ENCODE measurements at regions not wholly inside any gene's neighbourhood (a gene's known extent, or its start where the extent isn't known, plus 50 kb on each side); places are given as distances from the start of the nearest gene placed in this dataset.

DNA sequence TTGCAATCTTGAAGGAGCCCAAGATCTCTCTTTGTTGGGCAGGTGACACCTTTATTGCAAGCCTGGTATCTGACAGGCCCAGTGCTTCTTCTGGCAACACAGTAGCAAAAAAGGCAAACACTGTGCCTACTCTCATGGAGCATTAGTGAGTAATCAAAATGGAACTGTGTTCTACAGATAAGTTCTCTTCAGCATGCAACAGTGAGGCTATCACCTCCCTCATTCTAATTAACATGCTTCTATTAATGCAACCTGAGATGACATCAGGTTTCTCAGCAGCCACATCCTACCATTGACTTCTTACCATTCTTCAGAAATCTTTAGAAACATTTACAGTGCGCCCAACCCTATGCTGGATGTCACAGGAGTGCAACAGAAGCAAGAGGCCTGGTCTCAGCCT is 77.9 kb upstream of the KCNMA1 start:
- no peak for DNase-seq
- H3K36me3 Mint-ChIP-seq = no peaks in the 10 kb centered on the region
- no peaks in the 10 kb centered on the region for H3K4me1 ChIP-seq (ENCODE audit: control insufficient read depth, insufficient read depth, low read length, poor library complexity, severe bottlenecking)

DNA sequence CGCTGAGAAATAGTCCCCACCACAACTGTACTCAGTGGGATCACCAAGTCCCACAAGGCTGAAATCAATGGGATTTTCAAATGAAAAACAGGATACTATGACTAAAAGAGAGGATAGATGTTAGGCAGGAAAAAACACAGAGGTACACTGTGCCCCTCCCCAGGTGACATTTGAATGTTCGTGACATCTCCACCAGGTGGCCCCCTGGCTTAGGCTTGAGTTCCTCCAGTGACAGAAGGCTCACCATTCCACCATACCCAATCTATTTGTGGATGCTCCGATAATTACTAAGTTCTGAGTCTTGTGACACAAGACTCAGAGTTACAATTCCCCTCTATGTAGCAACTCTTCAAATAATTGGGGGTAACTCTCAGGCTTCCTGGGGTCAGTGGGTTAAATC is 77.5 kb upstream of the KCNMA1 start:
- no peaks in the 10 kb centered on the region for H3K9me3 Mint-ChIP-seq
- H3K27ac ChIP-seq (ENCODE audit: insufficient read depth, low read length, poor library complexity, severe bottlenecking) = no peak overlapping the region
- no peaks in the 10 kb centered on the region for H3K36me3 Mint-ChIP-seq
- H3K4me3 ChIP-seq (ENCODE audit: low read depth, low read length) = no peak overlapping the region
- H3K4me3 Mint-ChIP-seq = no peak overlapping the region
- ATAC-seq (ENCODE audit: low read depth in 2 of 2) (no peak), DNase-seq (peak in 1 of 3 donors; percentile 27)
- H3K27ac Mint-ChIP-seq = peak overlapping the region in 1 of 3 donors; percentile 90
- no peaks in the 10 kb centered on the region for H3K4me1 ChIP-seq (ENCODE audit: control insufficient read depth, insufficient read depth, low read length, poor library complexity, severe bottlenecking)
- no peaks in the 10 kb centered on the region for H3K36me3 ChIP-seq (ENCODE audit: control insufficient read depth, insufficient read depth, low read length)
- H3K4me1 Mint-ChIP-seq = peaks cover 0 to 13% (median 1%) of the 10 kb centered on the region in 4 donors
- H3K9me3 ChIP-seq (ENCODE audit: control insufficient read depth in 2 of 2, low read length in 2 of 2) = no peaks in the 10 kb centered on the region
- H3K27me3 Mint-ChIP-seq = peaks cover 10% of the 10 kb centered on the region
- H3K27me3 ChIP-seq (ENCODE audit: control insufficient read depth, insufficient read depth, low read length) = no peaks in the 10 kb centered on the region

More for the DNA sequence above, 77.9 kb upstream of the KCNMA1 start:
- Histone ChIP-seq H3K27me3 (ENCODE audit: control insufficient read depth, insufficient read depth, low read length) (no peaks in the 10 kb centered on the region), H3K36me3 (ENCODE audit: control insufficient read depth, insufficient read depth, low read length) (no peaks in the 10 kb centered on the region), H3K9me3 (ENCODE audit: control insufficient read depth in 2 of 2, low read length in 2 of 2) (no peaks in the 10 kb centered on the region), H3K4me3 (ENCODE audit: low read depth, low read length) (no peak overlapping the region), H3K27ac (ENCODE audit: insufficient read depth, low read length, poor library complexity, severe bottlenecking) (no peak overlapping the region)
- ATAC-seq (ENCODE audit: low read depth in 2 of 2) = no peak
- no peaks in the 10 kb centered on the region for H3K9me3 Mint-ChIP-seq
- H3K27ac Mint-ChIP-seq = no peak overlapping the region
- peaks cover 10% of the 10 kb centered on the region for H3K27me3 Mint-ChIP-seq
- peaks cover 0 to 9% (median 1%) of the 10 kb centered on the region in 4 donors for H3K4me1 Mint-ChIP-seq
- H3K4me3 Mint-ChIP-seq = no peak overlapping the region

DNA sequence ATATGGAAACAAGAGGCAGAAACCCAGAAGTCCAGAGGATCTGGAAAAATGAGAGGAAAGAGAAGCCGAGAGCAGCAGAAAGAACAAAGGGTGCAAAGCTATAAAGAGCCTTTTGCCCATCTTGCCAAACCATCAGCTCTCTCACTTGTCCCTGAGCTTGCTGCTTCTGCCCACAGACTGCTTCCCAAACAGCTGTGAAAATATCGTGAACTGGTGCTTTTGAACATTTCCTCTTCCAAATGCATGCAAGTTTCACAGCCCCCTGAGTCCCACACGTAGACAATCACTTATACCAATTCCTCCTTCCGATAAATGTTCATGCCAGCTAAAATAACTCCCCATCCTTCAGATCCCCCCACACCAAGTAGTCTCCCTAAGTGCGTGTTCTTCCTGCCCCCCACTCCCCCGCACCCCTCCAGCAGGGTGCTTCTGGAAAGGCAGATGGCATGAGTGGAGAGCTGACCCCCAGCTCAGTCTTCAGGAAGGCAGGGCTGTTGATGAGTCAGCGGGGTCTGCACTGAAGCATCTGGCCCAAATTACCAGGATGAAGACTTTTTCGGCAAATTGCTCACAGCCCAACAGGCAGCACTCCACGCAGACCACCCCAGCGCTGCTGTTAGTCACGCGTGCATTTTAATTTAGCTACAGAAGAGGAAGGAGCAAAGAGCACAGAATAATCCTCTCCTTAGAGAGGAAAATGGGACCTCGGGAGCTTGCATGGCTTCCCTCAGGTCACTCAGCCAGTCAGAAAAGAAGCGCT is 76.1 kb upstream of the KCNMA1 start:
- ATAC-seq (ENCODE audit: low read depth in 2 of 2) (no peak), DNase-seq (no peak)
- Mint-ChIP-seq H3K27me3 (peaks cover 12% of the 10 kb centered on the region), H3K4me1 (peaks cover 0 to 13% (median 1%) of the 10 kb centered on the region in 4 donors), H3K27ac (no peak overlapping the region), H3K9me3 (no peaks in the 10 kb centered on the region), H3K36me3 (no peaks in the 10 kb centered on the region), H3K4me3 (no peak overlapping the region)
- Histone ChIP-seq H3K27me3 (ENCODE audit: control insufficient read depth, insufficient read depth, low read length) (no peaks in the 10 kb centered on the region), H3K36me3 (ENCODE audit: control insufficient read depth, insufficient read depth, low read length) (no peaks in the 10 kb centered on the region), H3K4me3 (ENCODE audit: low read depth, low read length) (no peak overlapping the region), H3K9me3 (ENCODE audit: control insufficient read depth in 2 of 2, low read length in 2 of 2) (no peaks in the 10 kb centered on the region), H3K4me1 (ENCODE audit: control insufficient read depth, insufficient read depth, low read length, poor library complexity, severe bottlenecking) (no peaks in the 10 kb centered on the region), H3K27ac (ENCODE audit: insufficient read depth, low read length, poor library complexity, severe bottlenecking) (no peak overlapping the region)

DNA sequence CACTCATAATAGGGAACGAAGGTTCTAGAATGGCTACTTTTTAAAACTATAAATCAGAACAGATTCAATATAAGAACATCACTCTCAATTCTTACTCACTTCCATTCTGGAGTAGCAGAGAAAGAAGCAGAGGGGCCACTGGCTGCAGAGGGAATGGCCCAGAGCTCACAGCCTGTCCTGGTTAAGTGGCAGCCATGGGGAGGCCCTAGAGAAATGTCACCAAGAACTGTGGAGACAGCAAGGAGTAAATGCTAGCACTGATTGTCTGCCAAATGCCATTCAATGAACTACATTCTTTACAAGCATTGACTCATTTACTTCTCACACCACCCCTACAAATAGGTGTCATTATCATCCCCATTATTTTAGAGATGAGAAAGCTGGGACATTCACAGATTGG is 74.6 kb upstream of the KCNMA1 start:
- Mint-ChIP-seq H3K9me3 (no peaks in the 10 kb centered on the region), H3K36me3 (no peaks in the 10 kb centered on the region), H3K4me3 (no peak overlapping the region), H3K27ac (no peak overlapping the region), H3K27me3 (peaks cover 22% of the 10 kb centered on the region), H3K4me1 (peaks cover 0 to 13% (median 1%) of the 10 kb centered on the region in 4 donors)
- DNase-seq (no peak), ATAC-seq (ENCODE audit: low read depth in 2 of 2) (no peak)
- Histone ChIP-seq H3K27ac (ENCODE audit: insufficient read depth, low read length, poor library complexity, severe bottlenecking) (no peak overlapping the region), H3K27me3 (ENCODE audit: control insufficient read depth, insufficient read depth, low read length) (no peaks in the 10 kb centered on the region), H3K4me3 (ENCODE audit: low read depth, low read length) (no peak overlapping the region), H3K36me3 (ENCODE audit: control insufficient read depth, insufficient read depth, low read length) (no peaks in the 10 kb centered on the region), H3K4me1 (ENCODE audit: control insufficient read depth, insufficient read depth, low read length, poor library complexity, severe bottlenecking) (no peaks in the 10 kb centered on the region), H3K9me3 (ENCODE audit: control insufficient read depth in 2 of 2, low read length in 2 of 2) (no peaks in the 10 kb centered on the region)

DNA sequence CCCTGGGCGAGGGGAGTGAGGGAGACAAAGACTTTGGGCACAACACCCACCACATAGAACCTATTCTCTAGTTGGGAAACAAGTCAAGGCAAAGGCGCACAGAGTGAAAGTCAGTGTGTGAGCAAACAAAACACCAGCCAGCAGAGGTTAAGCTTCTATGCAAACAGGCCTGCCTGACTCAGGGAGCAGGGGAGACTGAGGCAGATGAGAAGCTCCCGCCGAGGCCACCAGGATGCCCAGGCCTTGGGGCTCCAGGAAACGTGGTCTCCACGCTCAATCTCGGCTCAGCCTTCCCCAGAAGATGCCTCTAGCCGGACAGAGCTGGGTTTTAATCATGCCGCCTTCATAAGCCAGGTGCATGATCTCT is 74.1 kb upstream of the KCNMA1 start:
- Histone ChIP-seq H3K27me3 (ENCODE audit: control insufficient read depth, insufficient read depth, low read length) (no peaks in the 10 kb centered on the region), H3K36me3 (ENCODE audit: control insufficient read depth, insufficient read depth, low read length) (no peaks in the 10 kb centered on the region), H3K4me3 (ENCODE audit: low read depth, low read length) (no peak overlapping the region), H3K9me3 (ENCODE audit: control insufficient read depth in 2 of 2, low read length in 2 of 2) (no peaks in the 10 kb centered on the region), H3K4me1 (ENCODE audit: control insufficient read depth, insufficient read depth, low read length, poor library complexity, severe bottlenecking) (no peaks in the 10 kb centered on the region), H3K27ac (ENCODE audit: insufficient read depth, low read length, poor library complexity, severe bottlenecking) (no peak overlapping the region)
- Mint-ChIP-seq H3K27me3 (peaks cover 23% of the 10 kb centered on the region), H3K4me3 (no peak overlapping the region), H3K27ac (no peak overlapping the region), H3K36me3 (no peaks in the 10 kb centered on the region), H3K9me3 (no peaks in the 10 kb centered on the region), H3K4me1 (peaks cover 0 to 13% (median 1%) of the 10 kb centered on the region in 4 donors)
- DNase-seq (no peak), ATAC-seq (ENCODE audit: low read depth in 2 of 2) (no peak)

DNA sequence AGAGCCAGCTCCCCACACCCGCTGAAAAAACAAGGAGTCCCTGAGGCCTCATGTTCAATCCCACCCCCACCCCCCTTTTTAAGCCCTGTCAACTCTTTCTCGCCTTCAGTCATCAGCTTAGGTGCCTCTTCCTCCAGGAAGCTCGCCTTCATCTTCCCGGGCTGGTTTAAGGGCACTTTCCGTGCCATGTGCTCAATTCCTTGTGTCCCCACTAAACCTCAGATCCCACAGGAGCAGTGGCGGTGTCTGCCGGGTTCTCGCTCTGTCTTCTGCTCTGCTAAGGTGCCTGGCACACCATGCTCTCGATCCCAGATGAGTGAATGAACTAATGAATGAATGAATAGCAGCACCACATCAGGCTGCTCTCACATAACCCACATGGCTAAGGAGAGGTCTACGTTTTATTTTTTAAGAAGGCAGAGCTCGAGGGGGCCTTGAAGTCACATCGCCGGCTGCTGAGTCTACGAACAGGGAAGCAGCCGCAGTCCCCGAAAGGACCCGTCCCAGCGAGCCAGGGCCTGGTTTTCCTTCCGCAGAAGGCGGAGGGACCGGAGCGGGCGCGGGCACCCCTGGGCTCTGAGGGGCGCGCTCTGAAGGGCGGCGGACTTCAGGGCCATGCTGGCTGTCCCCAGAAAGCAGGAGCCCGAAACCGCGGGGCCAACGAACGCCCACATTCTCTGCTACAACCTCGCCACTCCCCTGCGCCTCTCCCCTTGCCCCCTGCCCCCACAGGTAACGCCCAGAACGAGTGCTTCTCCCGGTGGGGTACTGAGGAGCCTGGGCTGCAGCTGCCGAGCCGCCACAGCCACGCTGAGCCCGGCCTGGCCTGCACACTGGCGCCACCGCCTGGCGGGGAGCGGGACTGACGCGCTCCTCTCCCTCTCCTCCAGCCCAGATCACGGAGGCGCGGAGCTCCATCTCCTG is 73.4 kb upstream of the KCNMA1 start:
- Histone ChIP-seq H3K4me1 (ENCODE audit: control insufficient read depth, insufficient read depth, low read length, poor library complexity, severe bottlenecking) (no peaks in the 10 kb centered on the region), H3K4me3 (ENCODE audit: low read depth, low read length) (no peak overlapping the region), H3K9me3 (ENCODE audit: control insufficient read depth in 2 of 2, low read length in 2 of 2) (no peaks in the 10 kb centered on the region), H3K27ac (ENCODE audit: insufficient read depth, low read length, poor library complexity, severe bottlenecking) (no peak overlapping the region), H3K36me3 (ENCODE audit: control insufficient read depth, insufficient read depth, low read length) (no peaks in the 10 kb centered on the region), H3K27me3 (ENCODE audit: control insufficient read depth, insufficient read depth, low read length) (no peaks in the 10 kb centered on the region)
- DNase-seq (peak; percentile 33 to 53 (median 46)), ATAC-seq (ENCODE audit: low read depth in 2 of 2) (peak; percentile 83 to 85)
- Mint-ChIP-seq H3K4me1 (peaks cover 0 to 13% (median 1%) of the 10 kb centered on the region in 4 donors), H3K9me3 (no peaks in the 10 kb centered on the region), H3K27ac (peak overlapping the region in 1 of 3 donors; percentile 33), H3K27me3 (peaks cover 23% of the 10 kb centered on the region), H3K36me3 (no peaks in the 10 kb centered on the region), H3K4me3 (peak overlapping the region in 3 of 4 donors; percentile 21 to 65 (median 58))

DNA sequence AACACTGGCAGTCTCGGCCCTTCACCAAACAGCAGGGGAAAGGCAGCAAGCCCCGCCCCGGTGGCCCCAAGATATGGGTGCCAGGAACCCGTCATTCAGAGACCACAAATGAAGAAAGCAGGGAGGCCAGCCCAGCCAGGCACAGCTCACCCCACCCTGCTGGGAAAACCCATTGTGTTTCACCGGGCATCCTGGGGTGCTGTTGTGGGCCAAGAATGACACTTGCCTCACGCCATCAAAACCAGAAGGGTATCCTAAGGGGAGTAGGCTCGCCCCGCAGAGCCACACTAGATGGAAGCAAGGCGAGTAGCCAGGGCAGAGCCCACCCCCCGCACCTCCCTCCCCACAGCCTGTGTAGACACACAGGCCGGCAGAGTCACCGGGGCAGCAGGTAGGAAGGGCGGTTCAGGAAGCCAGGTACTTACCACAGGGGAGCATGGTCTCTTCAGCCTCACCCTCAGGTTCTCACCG is 72.5 kb upstream of the KCNMA1 start:
- H3K36me3 Mint-ChIP-seq = no peaks in the 10 kb centered on the region
- H3K4me1 Mint-ChIP-seq = peaks cover 0 to 13% (median 1%) of the 10 kb centered on the region in 4 donors
- peaks cover 23% of the 10 kb centered on the region for H3K27me3 Mint-ChIP-seq
- no peaks in the 10 kb centered on the region for H3K4me1 ChIP-seq (ENCODE audit: control insufficient read depth, insufficient read depth, low read length, poor library complexity, severe bottlenecking)
- ATAC-seq (ENCODE audit: low read depth in 2 of 2) (no peak), DNase-seq (no peak)
- H3K27me3 ChIP-seq (ENCODE audit: control insufficient read depth, insufficient read depth, low read length) = no peaks in the 10 kb centered on the region
- no peak overlapping the region for H3K4me3 ChIP-seq (ENCODE audit: low read depth, low read length)
- no peak overlapping the region for H3K27ac ChIP-seq (ENCODE audit: insufficient read depth, low read length, poor library complexity, severe bottlenecking)
- H3K36me3 ChIP-seq (ENCODE audit: control insufficient read depth, insufficient read depth, low read length) = no peaks in the 10 kb centered on the region
- no peak overlapping the region for H3K27ac Mint-ChIP-seq
- peak overlapping the region in 1 of 4 donors; percentile 65 for H3K4me3 Mint-ChIP-seq
- H3K9me3 Mint-ChIP-seq = peaks cover 0 to 2% (median 0%) of the 10 kb centered on the region in 7 donors
- no peaks in the 10 kb centered on the region for H3K9me3 ChIP-seq (ENCODE audit: control insufficient read depth in 2 of 2, low read length in 2 of 2)

All from CD4-positive, CD25-positive, alpha-beta regulatory T cell (primary cell).